ENCODE measurements at regions not wholly inside any gene's neighbourhood (a gene's known extent, or its start where the extent isn't known, plus 50 kb on each side); places are given as distances from the start of the nearest gene placed in this dataset.

DNA sequence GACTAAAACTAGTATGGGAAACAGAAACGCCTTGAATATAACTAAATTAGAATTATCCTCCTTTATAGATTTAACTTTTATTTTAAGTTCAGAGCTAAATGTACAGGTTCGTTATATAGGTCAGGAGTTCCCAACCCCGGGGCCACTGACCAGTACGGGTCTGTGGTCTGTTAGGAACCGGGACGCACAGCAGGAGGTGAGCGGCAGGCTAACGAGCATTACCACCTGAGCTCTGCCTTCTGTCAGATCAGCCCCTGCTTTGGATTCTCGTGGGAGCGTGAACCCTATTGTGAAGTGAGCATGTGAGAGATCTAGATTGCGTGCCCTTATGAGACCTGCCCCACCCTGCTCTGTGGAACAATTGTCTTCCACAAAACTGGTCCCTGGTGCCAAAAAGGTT lies 51.0 kb downstream of the FAT4 start:
- DNase-seq, result no peak

DNA sequence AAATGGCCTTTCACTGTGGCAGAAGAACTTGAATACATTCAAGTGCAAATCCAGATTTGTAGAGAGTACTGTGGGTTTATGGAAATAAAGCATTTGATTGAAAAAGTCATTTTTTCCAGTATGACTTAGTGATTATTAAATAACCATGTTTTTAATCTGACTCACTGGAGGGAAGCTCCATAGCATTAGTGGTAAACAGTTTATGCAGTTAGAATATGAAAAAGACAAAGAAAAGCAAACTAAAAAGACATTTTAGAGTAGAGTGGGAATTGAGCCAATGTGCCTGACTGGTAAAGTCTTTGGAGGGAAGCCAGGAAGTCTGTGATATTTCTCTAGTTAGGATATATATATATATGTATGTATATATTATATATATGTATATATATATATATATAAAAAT lies 53.4 kb downstream of the FAT4 start:
- no peak for DNase-seq

GRCh38 chr4:125368671-125369081 lies 53.9 kb downstream of the FAT4 start:
- DNase-seq, result no peak

- DNase-seq, result no peak
These were observed 54.3 kb downstream of the FAT4 start for GRCh38 chr4:125369098-125369497.

- DNase-seq, result no peak
These were observed 55.7 kb downstream of the FAT4 start for GRCh38 chr4:125370478-125370877.

- no peak for DNase-seq
These were observed 68.2 kb downstream of the FAT4 start for GRCh38 chr4:125382995-125383394.

DNA sequence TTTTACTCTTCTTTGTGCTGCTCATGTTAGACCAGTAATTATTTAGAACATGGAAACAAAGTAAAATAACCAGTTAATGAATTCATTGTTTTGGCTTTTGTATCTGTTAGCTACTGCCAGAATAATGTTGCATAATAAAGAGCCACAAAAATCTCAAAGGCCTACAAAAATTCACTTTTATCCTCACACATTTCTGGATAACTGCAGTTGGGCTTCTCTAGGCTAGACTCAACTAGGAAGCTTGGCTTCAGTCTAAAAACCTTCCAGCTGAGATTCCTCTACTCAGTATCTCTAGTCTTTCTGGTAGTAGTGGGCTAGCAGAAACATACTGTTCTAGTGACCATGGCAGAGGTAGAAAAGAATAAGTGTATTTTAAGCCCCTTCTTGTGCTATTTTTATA lies 73.0 kb downstream of the FAT4 start:
- no peak for DNase-seq

- DNase-seq, result no peak
These were observed 73.9 kb downstream of the FAT4 start for GRCh38 chr4:125388613-125389012.

GRCh38 chr4:125389713-125390112 lies 75.0 kb downstream of the FAT4 start:
- DNase-seq, result no peak

GRCh38 chr4:125390126-125390525 lies 75.4 kb downstream of the FAT4 start:
- DNase-seq, result no peak

GRCh38 chr4:125390727-125391126 lies 76.0 kb downstream of the FAT4 start:
- no peak for DNase-seq

- no peak for DNase-seq
These were observed 77.9 kb downstream of the FAT4 start for GRCh38 chr4:125392694-125393093.

- no peak for DNase-seq
These were observed 79.1 kb downstream of the FAT4 start for GRCh38 chr4:125393825-125394224.

DNA sequence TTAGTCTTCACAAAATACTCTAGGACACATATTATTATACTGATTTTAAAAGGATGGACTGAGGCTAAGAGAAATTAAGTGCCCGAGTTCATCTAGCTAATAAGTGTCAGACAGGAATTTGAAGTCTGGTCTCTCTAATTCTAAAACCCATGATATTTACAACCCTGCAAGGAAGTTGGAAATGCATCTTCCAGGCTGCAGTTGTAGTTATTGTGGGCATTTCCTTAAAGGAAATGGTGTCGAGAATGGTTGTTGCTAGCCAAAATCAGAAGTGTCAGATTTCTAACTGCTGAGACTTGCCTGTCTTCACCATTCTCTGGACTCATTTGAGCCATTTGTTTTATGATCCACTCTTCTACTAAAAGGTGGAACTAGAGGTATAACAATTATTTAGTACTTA lies 82.5 kb downstream of the FAT4 start:
- no peak for DNase-seq

GRCh38 chr4:125398263-125399002 lies 83.7 kb downstream of the FAT4 start:
- DNase-seq, result no peak

GRCh38 chr4:125400756-125401155 lies 86.0 kb downstream of the FAT4 start:
- DNase-seq, result no peak

- DNase-seq, result no peak
These were observed 87.0 kb downstream of the FAT4 start for GRCh38 chr4:125401784-125402183.

- no peak for DNase-seq
These were observed 105.8 kb downstream of the FAT4 start for GRCh38 chr4:125420526-125420925.

GRCh38 chr4:125421547-125421946 lies 106.8 kb downstream of the FAT4 start:
- no peak for DNase-seq

GRCh38 chr4:125423124-125423523 lies 108.4 kb downstream of the FAT4 start:
- DNase-seq, result no peak

DNA sequence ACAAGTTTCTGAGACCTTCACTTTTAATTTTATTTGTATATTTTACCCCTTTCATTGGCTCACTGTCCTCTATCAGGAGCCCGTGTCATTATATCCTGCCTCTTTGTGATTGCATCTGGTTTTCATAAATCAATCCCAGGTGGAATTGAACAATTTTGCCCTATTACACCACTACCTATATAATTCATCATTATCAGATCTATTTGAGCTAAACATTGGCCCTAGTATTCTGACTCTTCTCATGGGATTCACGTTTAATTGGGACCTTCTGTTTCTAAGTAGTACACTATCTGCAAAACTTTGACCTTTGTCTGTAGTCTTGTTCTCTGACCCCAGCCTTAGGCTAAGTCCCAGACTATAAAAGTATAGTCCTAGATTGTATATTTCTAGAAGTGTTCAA lies 114.1 kb downstream of the FAT4 start:
- no peak for DNase-seq

DNA sequence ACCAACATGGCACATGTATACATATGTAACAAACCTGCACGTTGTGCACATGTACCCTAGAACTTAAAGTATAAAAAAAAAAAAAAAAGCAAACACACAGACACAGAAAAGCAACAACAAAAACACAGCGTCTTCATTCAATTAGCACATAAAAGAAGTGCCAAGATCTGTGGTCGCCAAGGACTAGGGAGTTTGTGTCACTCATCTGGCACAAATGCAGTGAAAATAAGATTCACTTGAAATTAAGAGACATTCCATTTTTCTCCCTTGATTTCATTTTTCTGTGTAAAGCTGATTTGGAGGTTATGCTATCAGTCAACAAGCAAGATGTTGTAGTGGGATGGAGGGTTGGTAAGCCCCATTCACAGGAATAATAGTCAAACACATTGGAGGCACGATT lies 115.3 kb downstream of the FAT4 start:
- no peak for DNase-seq

DNA sequence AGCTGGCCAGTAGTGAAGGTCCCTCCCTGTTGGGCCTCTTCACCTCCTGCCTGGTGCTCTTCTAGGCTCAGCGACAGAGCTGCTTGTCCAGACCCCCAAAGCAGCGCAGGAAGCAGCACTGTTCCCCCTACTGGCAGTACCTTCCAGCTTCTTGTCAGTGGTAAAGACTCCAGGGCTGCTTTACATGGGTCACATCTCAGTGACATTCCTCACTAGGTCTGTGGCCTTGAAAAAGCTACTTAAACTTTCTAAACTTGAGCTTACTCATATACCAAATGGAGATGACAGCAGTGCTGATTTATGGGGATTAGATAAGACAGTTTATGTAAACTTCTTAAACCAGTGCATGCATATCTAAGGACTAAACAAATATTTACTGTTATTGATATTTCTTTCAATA lies 117.3 kb downstream of the FAT4 start:
- no peak for DNase-seq

DNA sequence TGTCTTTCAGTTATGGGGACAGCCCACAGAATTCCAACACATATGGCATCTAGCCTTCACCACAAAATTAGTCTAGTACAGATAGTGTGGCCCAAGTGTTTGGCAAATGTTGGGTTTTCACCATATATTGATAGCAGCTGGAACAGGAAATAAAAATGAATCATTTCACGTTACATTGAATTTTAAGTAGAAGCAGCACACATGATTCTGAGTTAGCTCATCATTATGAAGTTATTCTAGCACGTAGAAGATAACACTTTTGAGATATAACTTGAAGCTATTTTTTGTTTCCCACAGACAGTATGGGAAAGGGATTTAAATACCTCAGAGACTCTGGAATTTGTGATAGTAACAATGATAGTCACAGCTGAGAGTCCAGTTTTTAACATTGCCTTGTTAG lies 118.7 kb downstream of the FAT4 start:
- no peak for DNase-seq

DNA sequence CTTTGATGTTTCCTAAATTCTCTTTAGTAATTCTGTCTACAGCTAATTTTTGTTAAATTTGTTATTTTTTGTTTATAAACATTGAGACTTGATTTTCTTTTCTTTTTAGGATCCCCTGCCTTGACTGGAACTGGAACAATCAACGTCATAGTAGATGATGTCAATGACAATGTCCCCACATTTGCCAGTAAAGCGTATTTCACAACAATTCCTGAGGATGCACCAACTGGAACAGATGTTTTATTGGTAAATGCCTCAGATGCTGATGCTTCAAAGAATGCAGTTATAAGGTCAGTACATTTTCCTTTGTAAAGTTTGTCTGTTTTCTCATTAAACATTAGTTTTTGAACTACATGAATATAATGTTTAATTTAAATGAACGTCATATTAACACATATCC lies 119.4 kb downstream of the FAT4 start:
- DNase-seq, result no peak

DNA sequence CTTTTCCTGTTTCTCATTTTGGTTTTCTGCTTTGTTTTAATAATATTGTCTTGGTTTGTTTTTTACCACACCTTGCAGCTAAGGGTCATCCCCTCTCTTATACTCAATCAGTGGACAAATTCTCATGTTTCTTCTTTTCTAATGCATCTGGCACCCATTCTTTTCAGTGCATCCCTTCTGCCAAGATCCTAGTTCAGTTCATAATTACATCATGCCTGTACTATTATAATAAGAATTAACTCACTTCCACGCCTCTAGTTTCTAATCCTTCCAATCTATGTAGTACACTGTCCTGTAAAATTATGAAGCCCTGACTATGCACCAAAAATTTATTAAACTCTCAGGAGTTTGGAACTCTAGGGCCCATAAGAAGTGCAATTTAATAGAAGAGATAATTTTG lies 126.1 kb downstream of the FAT4 start:
- no peak for DNase-seq

Data from NCI-H748 treated with DMSO at 0.1 percent for 48 hours (cell line).